H1 (cell line): ENCODE measurements at regions not wholly inside any gene's neighbourhood (a gene's known extent, or its start where the extent isn't known, plus 50 kb on each side); places are given as distances from the start of the nearest gene placed in this dataset.
A peak's percentile ranks its signal among the peaks of the same experiment; 100 is the strongest.

ENCODE experiments used
- CTCF ChIA-PET: fragments of 300-600 bp; sonication (Branson Sonifier 250); formaldehyde crosslinking; loops from one replicate; lab custom pipeline; 2021; ENCODE audit not compliant: partially characterized antibody; lab: Charles Lee
- POLR2A ChIA-PET: fragments of 300-600 bp; sonication (Branson Sonifier 250); formaldehyde crosslinking; loops from one replicate; lab custom pipeline; 2021; ENCODE audit warnings: inconsistent platforms; ENCODE audit not compliant: partially characterized antibody; lab: Charles Lee
- DNase-seq, 2 experiments: peaks; one replicate each; pipeline versions ENCODE4 v3.0.0 to v3.0.0-alpha.2; 2010 to 2022; ENCODE audit warnings: low spot score in 2 of 2, low read depth in 1 of 2, mixed read lengths in 1 of 2
- FAIRE-seq: peaks from 2 replicates; lab custom pipeline; 2011; peaks lifted over from hg19 to GRCh38; lab: Jason Lieb, UNC
- H2AFZ ChIP-seq: 2 replicates; pipeline ENCODE4 v1.8.1; 2012; ENCODE audit warnings: low read length, inconsistent platforms
- H2AK5ac ChIP-seq: 2 replicates; pipeline ENCODE4 v1.6.1; 2013; ENCODE audit warnings: low read depth, low read length
- H2BK120ac ChIP-seq: replicated peaks from 2 replicates; pipeline ENCODE3; 2013; ENCODE audit warnings: low read depth, low read length, inconsistent platforms
- H2BK12ac ChIP-seq: 2 replicates; pipeline ENCODE4 v1.6.1; 2013; ENCODE audit warnings: low read depth, low read length
- H2BK15ac ChIP-seq: 2 replicates; pipeline ENCODE4 v1.6.1; 2013; ENCODE audit warnings: low read length
- H2BK20ac ChIP-seq: 2 replicates; pipeline ENCODE4 v1.6.1; 2013; ENCODE audit warnings: low read length
- H2BK5ac ChIP-seq: 2 replicates; pipeline ENCODE4 v1.6.1; 2013; ENCODE audit warnings: low read depth, low read length
- H3K14ac ChIP-seq: 2 replicates; pipeline ENCODE4 v1.6.1; 2013; ENCODE audit warnings: inconsistent platforms; ENCODE audit not compliant: insufficient read length
- H3K18ac ChIP-seq: 2 replicates; pipeline ENCODE4 v1.6.1; 2013; ENCODE audit warnings: low read length; ENCODE audit errors: extremely low read depth
- H3K23ac ChIP-seq: 2 replicates; pipeline ENCODE4 v1.6.1; 2013; ENCODE audit warnings: inconsistent platforms; ENCODE audit not compliant: insufficient read length
- H3K23me2 ChIP-seq: 2 replicates; pipeline ENCODE4 v1.6.1; 2013; ENCODE audit warnings: low read depth, low read length
- H3K27ac ChIP-seq: 2 replicates; pipeline ENCODE4 v1.6.1; 2011; ENCODE audit warnings: low read depth, low read length, inconsistent platforms
- H3K27me3 ChIP-seq, 4 experiments: replicated peaks in 1 of 4; 1 replicate in 1 of 4; 2 replicates in 3 of 4; pipeline versions ENCODE4 v1.6.1 to v1.8.1; 2011 to 2013; ENCODE audit warnings: low read length in 3 of 4, mild to moderate bottlenecking in 3 of 4, inconsistent platforms in 2 of 4, mixed read lengths in 2 of 4, moderate library complexity in 1 of 4; ENCODE audit not compliant: control insufficient read depth in 3 of 4, insufficient read depth in 3 of 4; ENCODE audit errors: extremely low read depth in 1 of 4
- H3K36me3 ChIP-seq, 4 experiments: 2 replicates each; pipeline versions ENCODE4 v1.6.1 to v1.8.1; 2011 to 2013; ENCODE audit warnings: mild to moderate bottlenecking in 4 of 4, low read length in 3 of 4, moderate library complexity in 2 of 4, control low read depth in 1 of 4, inconsistent platforms in 1 of 4; ENCODE audit not compliant: insufficient read depth in 4 of 4, control insufficient read depth in 2 of 4
- H3K4ac ChIP-seq: replicated peaks from 2 replicates; pipeline ENCODE3; 2013; ENCODE audit warnings: low read length, low read depth, mixed read lengths, inconsistent platforms; ENCODE audit not compliant: insufficient read length
- H3K4me1 ChIP-seq, 4 experiments: replicated peaks in 1 of 4; 1 replicate in 1 of 4; 2 replicates in 3 of 4; pipeline versions ENCODE4 v1.6.1 to v1.8.1; 2011 to 2013; ENCODE audit warnings: low read length in 3 of 4, inconsistent platforms in 2 of 4, mixed read lengths in 1 of 4; ENCODE audit not compliant: insufficient read depth in 4 of 4, control insufficient read depth in 3 of 4
- H3K4me2 ChIP-seq, 2 experiments: 2 replicates each; pipeline versions ENCODE4 v1.6.1 to v1.8.1; 2011 to 2013; ENCODE audit warnings: low read depth in 2 of 2, low read length in 2 of 2, control low read depth in 1 of 2, inconsistent platforms in 1 of 2, mild to moderate bottlenecking in 1 of 2; ENCODE audit not compliant: insufficient read depth in 1 of 2
- H3K4me3 ChIP-seq, 4 experiments: fragments of 200-600, 300-600 bp in 1 of 4; sonication (generic), shearing (Covaris generic), sonication (Bioruptor Twin) in 1 of 4; 2 replicates each; pipeline versions ENCODE4 v1.5.1 to v1.8.1; 2011 to 2016; ENCODE audit warnings: low read length in 4 of 4, low read depth in 3 of 4, control low read depth in 2 of 4, inconsistent platforms in 2 of 4, mild to moderate bottlenecking in 2 of 4, mixed read lengths in 1 of 4, moderate library complexity in 1 of 4; ENCODE audit not compliant: insufficient read depth in 2 of 4; ENCODE audit errors: extremely low read depth in 1 of 4
- H3K56ac ChIP-seq: replicated peaks from 2 replicates; pipeline ENCODE3; 2013; ENCODE audit warnings: low read depth, mild to moderate bottlenecking, mixed read lengths, low read length, inconsistent platforms; ENCODE audit not compliant: insufficient read length
- H3K79me1 ChIP-seq: 2 replicates; pipeline ENCODE4 v1.6.1; 2013; ENCODE audit warnings: low read depth, low read length, control low read depth
- H3K79me2 ChIP-seq, 2 experiments: 2 replicates each; pipeline versions ENCODE4 v1.6.1 to v1.8.1; 2012 to 2013; ENCODE audit warnings: low read length in 2 of 2, mild to moderate bottlenecking in 2 of 2, inconsistent platforms in 1 of 2; ENCODE audit not compliant: insufficient read depth in 2 of 2, control insufficient read depth in 1 of 2
- H3K9ac ChIP-seq, 4 experiments: replicated peaks in 1 of 4; 1 replicate in 1 of 4; 2 replicates in 3 of 4; pipeline versions ENCODE4 v1.6.1 to v1.8.1; 2011 to 2013; ENCODE audit warnings: low read depth in 3 of 4, low read length in 3 of 4, control low read depth in 2 of 4, mild to moderate bottlenecking in 2 of 4, moderate library complexity in 2 of 4, inconsistent platforms in 1 of 4; ENCODE audit errors: extremely low read depth in 1 of 4
- H3K9me3 ChIP-seq, 2 experiments: 2 replicates each; pipeline versions ENCODE4 v1.6.1 to v1.8.1; 2012 to 2013; ENCODE audit warnings: mild to moderate bottlenecking in 2 of 2, moderate library complexity in 2 of 2, control low read depth in 1 of 2, inconsistent platforms in 1 of 2, low read depth in 1 of 2, low read length in 1 of 2, mixed read lengths in 1 of 2; ENCODE audit not compliant: insufficient read depth in 2 of 2
- H4K20me1 ChIP-seq, 2 experiments: replicated peaks in 1 of 2; 2 replicates each; pipeline versions ENCODE3 to v1.8.1; 2011 to 2013; ENCODE audit warnings: inconsistent platforms in 2 of 2, low read length in 2 of 2, mild to moderate bottlenecking in 1 of 2; ENCODE audit not compliant: insufficient read depth in 2 of 2, control insufficient read depth in 1 of 2
- H4K5ac ChIP-seq: 2 replicates; pipeline ENCODE4 v1.6.1; 2013; ENCODE audit warnings: low read length, low read depth, mixed read lengths, inconsistent platforms; ENCODE audit not compliant: insufficient read length
- H4K8ac ChIP-seq: 2 replicates; pipeline ENCODE4 v1.8.0; 2013; ENCODE audit warnings: mild to moderate bottlenecking, moderate library complexity, low read length, inconsistent platforms; ENCODE audit not compliant: insufficient read depth; ENCODE audit errors: extremely low read depth
- H4K91ac ChIP-seq: replicated peaks from 2 replicates; pipeline ENCODE3; 2013; ENCODE audit warnings: low read length, mixed read lengths, inconsistent platforms; ENCODE audit not compliant: insufficient read length
- MAX ChIP-seq: IDR thresholded peaks from 2 replicates; pipeline ENCODE4 v1.6.1; 2012; ENCODE audit warnings: inconsistent platforms
- WGBS, 2 experiments: shearing (Covaris generic) in 1 of 2; methylation state at CpG; one replicate each; pipeline versions ENCODE4 v1.1.6 to v1.1.7; 2013 to 2015; ENCODE audit warnings: low lambda C conversion rate in 2 of 2, mixed read lengths in 2 of 2, inconsistent platforms in 1 of 2, low coverage in 1 of 2, missing lambda C conversion rate in 1 of 2; ENCODE audit not compliant: insufficient replicate concordance in 2 of 2, insufficient coverage in 1 of 2, insufficient read length in 1 of 2; ENCODE audit errors: extremely low coverage in 1 of 2, missing lambda C conversion rate in 1 of 2; 5-methylcytosine and 5-hydroxymethylcytosine counted together

- H3K56ac ChIP-seq = no peak overlapping the region
- H2BK15ac ChIP-seq = no peak overlapping the region
- H4K8ac ChIP-seq = no peak overlapping the region
- no peak overlapping the region for H3K4me2 ChIP-seq
- H2BK5ac ChIP-seq = no peak overlapping the region
- H3K4me1 ChIP-seq = no peaks in the 10 kb centered on the region
- H4K91ac ChIP-seq = no peak overlapping the region
- no peak overlapping the region for H4K5ac ChIP-seq
- H3K23me2 ChIP-seq = no peaks in the 10 kb centered on the region; the same call in 1 of the 2 replicates
- H3K79me2 ChIP-seq = no peaks in the 10 kb centered on the region
- H2AFZ ChIP-seq = no peak overlapping the region
- no peak overlapping the region for H3K4ac ChIP-seq
- TF ChIP-seq MAX = no peak
- H2BK12ac ChIP-seq = no peak overlapping the region
- H2BK20ac ChIP-seq = 0 out of 2 replicates have a peak overlapping the region, but pooled peaks have one; percentile 52
- no peak for FAIRE-seq
- H3K27ac ChIP-seq = no peak overlapping the region
- no peak for DNase-seq
- H3K9me3 ChIP-seq = no peaks in the 10 kb centered on the region
- WGBS, 2 experiments = 88% methylated on average over 4 of the region's 4 CpGs; no CpG with 5 or more reads in 1 of the 2 experiments
- H3K18ac ChIP-seq = no peak overlapping the region
- H4K20me1 ChIP-seq = no peaks in the 10 kb centered on the region
- POLR2A ChIA-PET = no interaction called here
- no peak overlapping the region for H3K14ac ChIP-seq
- no peak overlapping the region for H2BK120ac ChIP-seq
- CTCF ChIA-PET = interaction anchor here (1.2 kb wide), 1 partner anchor 10 kb away, joined by 3 read pairs; no protein-coding TSS in a partner anchor
- H3K79me1 ChIP-seq = no peaks in the 10 kb centered on the region
- no peaks in the 10 kb centered on the region for H3K36me3 ChIP-seq
- no peak overlapping the region for H3K23ac ChIP-seq
- no peaks in the 10 kb centered on the region for H3K27me3 ChIP-seq
- H3K4me3 ChIP-seq = no peak overlapping the region
- H2AK5ac ChIP-seq = no peak overlapping the region
- no peak overlapping the region for H3K9ac ChIP-seq
Observed at GRCh38 chr5:166172597-166172996, 2118.8 kb upstream of the WWC1 start.
